GM23338 (cell line): ENCODE measurements at regions not wholly inside any gene's neighbourhood (a gene's known extent, or its start where the extent isn't known, plus 50 kb on each side); places are given as distances from the start of the nearest gene placed in this dataset.
A peak's percentile ranks its signal among the peaks of the same experiment; 100 is the strongest.

Experiments used
- ATAC-seq: fragments of 200-7000 bp; cut with Tn5 transposase; 3 replicates; pipeline ENCODE4 v1.9.1; 2020
- DNase-seq: peaks from one replicate; pipeline ENCODE4 v3.0.0-alpha.2; 2015; ENCODE audit warnings: low spot score
- H2AFZ ChIP-seq: fragments of 200-600 bp; sonication (generic); 2 replicates; pipeline ENCODE4 v1.8.0; 2016; ENCODE audit warnings: antibody characterized with exemption, mild to moderate bottlenecking, moderate library complexity
- H3F3A ChIP-seq: fragments of 200-600 bp; sonication (generic); replicated peaks from 2 replicates; pipeline ENCODE4 v1.8.0; 2017; ENCODE audit warnings: antibody characterized with exemption, mixed run types, low read depth
- H3K27ac ChIP-seq: fragments of 200-600 bp; sonication (generic); 2 replicates; pipeline ENCODE4 v1.6.1; 2016; ENCODE audit warnings: low read depth
- H3K27me3 ChIP-seq: fragments of 200-600 bp; sonication (generic); 2 replicates; pipeline ENCODE4 v1.8.0; 2016; ENCODE audit warnings: mild to moderate bottlenecking, mixed run types, moderate library complexity; ENCODE audit not compliant: insufficient read depth
- H3K36me3 ChIP-seq: fragments of 200-600 bp; sonication (generic); 2 replicates; pipeline ENCODE4 v1.8.0; 2016; ENCODE audit warnings: mild to moderate bottlenecking; ENCODE audit not compliant: insufficient read depth
- H3K4me1 ChIP-seq: fragments of 200-600 bp; sonication (generic); 2 replicates; pipeline ENCODE4 v1.8.0; 2016; ENCODE audit warnings: mild to moderate bottlenecking, moderate library complexity; ENCODE audit not compliant: insufficient read depth
- H3K4me2 ChIP-seq: fragments of 200-600 bp; sonication (generic); 2 replicates; pipeline ENCODE4 v1.7.1; 2017; ENCODE audit warnings: mixed run types
- H3K4me3 ChIP-seq: fragments of 200-600 bp; sonication (generic); 2 replicates; pipeline ENCODE4 v1.6.1; 2016; ENCODE audit warnings: mixed run types
- H3K79me2 ChIP-seq: fragments of 200-600 bp; sonication (generic); replicated peaks from 2 replicates; pipeline ENCODE4 v1.8.0; 2017; ENCODE audit warnings: mild to moderate bottlenecking; ENCODE audit not compliant: insufficient read depth
- H3K9me2 ChIP-seq: fragments of 200-600 bp; sonication (generic); 2 replicates; pipeline ENCODE4 v1.8.0; 2017; ENCODE audit not compliant: insufficient read depth
- H4K20me1 ChIP-seq: fragments of 200-600 bp; sonication (generic); replicated peaks from 2 replicates; pipeline ENCODE4 v1.8.0; 2017; ENCODE audit warnings: mild to moderate bottlenecking; ENCODE audit not compliant: insufficient read depth
- H3K27ac Mint-ChIP-seq: 2 replicates; pipeline ENCODE4 v1.8.0; 2020; ENCODE audit warnings: inconsistent platforms, mild to moderate bottlenecking, moderate library complexity, mixed read lengths
- H3K27me3 Mint-ChIP-seq: 3 replicates; pipeline ENCODE4 v1.8.0; 2022; ENCODE audit warnings: low read depth, mild to moderate bottlenecking, moderate library complexity, mixed read lengths, inconsistent platforms; ENCODE audit not compliant: insufficient read depth, poor library complexity
- H3K36me3 Mint-ChIP-seq: 3 replicates; pipeline ENCODE4 v1.8.0; 2021; ENCODE audit warnings: low read depth, mild to moderate bottlenecking, inconsistent platforms, moderate library complexity, mixed read lengths
- H3K4me1 Mint-ChIP-seq: 3 replicates; pipeline ENCODE4 v1.8.0; 2020; ENCODE audit warnings: mild to moderate bottlenecking, inconsistent platforms, mixed read lengths
- H3K4me3 Mint-ChIP-seq: 3 replicates; pipeline ENCODE4 v1.8.0; 2021; ENCODE audit warnings: moderate library complexity, mild to moderate bottlenecking, inconsistent platforms, mixed read lengths
- H3K9me3 Mint-ChIP-seq: 3 replicates; pipeline ENCODE4 v1.8.0; 2020; ENCODE audit warnings: moderate library complexity, mild to moderate bottlenecking, inconsistent platforms, mixed read lengths
- CREB1 ChIP-seq: fragments of 250-450 bp; sonication (Bioruptor Pico); IDR thresholded peaks from 2 replicates; pipeline ENCODE4 v1.5.0; 2020; ENCODE audit warnings: low read depth, mild to moderate bottlenecking, moderate library complexity
- CTCF ChIP-seq, 2 experiments: fragments of 200-600 bp in 1 of 2; sonication (generic) in 1 of 2; conservative IDR thresholded peaks; 2 replicates each; pipeline versions ENCODE4 v1.5.1 to v1.6.1; 2016 to 2017; ENCODE audit warnings: antibody characterized with exemption in 2 of 2, low read depth in 2 of 2, mild to moderate bottlenecking in 2 of 2, moderate library complexity in 1 of 2
- ETS1 ChIP-seq: IDR thresholded peaks from 2 replicates; pipeline ENCODE4 v1.6.1; 2016; ENCODE audit warnings: antibody characterized with exemption
- EZH2 ChIP-seq: fragments of 200-600 bp; sonication (generic); IDR thresholded peaks from one replicate; pipeline ENCODE4 v1.8.0; 2017; ENCODE audit warnings: antibody characterized with exemption, mild to moderate bottlenecking, low read depth; ENCODE audit not compliant: unreplicated experiment
- NANOG ChIP-seq: IDR thresholded peaks from 2 replicates; pipeline ENCODE4 v1.6.1; 2016; ENCODE audit warnings: antibody characterized with exemption, borderline replicate concordance
- POLR2AphosphoS5 ChIP-seq: IDR thresholded peaks from 2 replicates; pipeline ENCODE4 v1.6.1; 2016; ENCODE audit warnings: antibody characterized with exemption, low read depth
- STAT1 ChIP-seq: IDR thresholded peaks from one replicate; pipeline ENCODE4 v1.6.1; 2016; ENCODE audit warnings: antibody characterized with exemption; ENCODE audit not compliant: unreplicated experiment
- ZNF114 ChIP-seq: fragments of 250-450 bp; sonication (Bioruptor Pico); IDR thresholded peaks from 2 replicates; pipeline ENCODE4 v1.5.0; 2020; ENCODE audit warnings: mild to moderate bottlenecking, moderate library complexity
- ZNF462 ChIP-seq: fragments of 250-450 bp; sonication (Bioruptor Pico); IDR thresholded peaks from 2 replicates; pipeline ENCODE4 v1.5.0; 2020; ENCODE audit warnings: mild to moderate bottlenecking, moderate library complexity

GRCh38 chr3:45321607-45322391, 66.6 kb upstream of the LARS2 start:
- no peaks in the 10 kb centered on the region for H3K36me3 Mint-ChIP-seq
- H3K27ac Mint-ChIP-seq, result no peak overlapping the region
- Histone ChIP-seq H3K79me2 (no peaks in the 10 kb centered on the region), H3K4me1 (peaks cover 20% of the 10 kb centered on the region), H3F3A (no peaks in the 10 kb centered on the region), H2AFZ (no peak overlapping the region), H3K27ac (no peak overlapping the region), H3K4me2 (no peak overlapping the region), H4K20me1 (no peaks in the 10 kb centered on the region), H3K9me2 (0 out of 2 replicates have a peak, but pooled peaks cover 3% of the 10 kb centered on the region), H3K4me3 (no peak overlapping the region), H3K36me3 (no peaks in the 10 kb centered on the region), H3K27me3 (no peaks in the 10 kb centered on the region)
- H3K4me1 Mint-ChIP-seq, result peaks cover 32% of the 10 kb centered on the region
- DNase-seq (no peak), ATAC-seq (peak; percentile 23)
- TF ChIP-seq POLR2AphosphoS5 (no peak), ETS1 (no peak), ZNF462 (CRISPR knock-in tag) (no peak; the same call in 1 of the 2 replicates), STAT1 (no peak), EZH2 (no peak), CREB1 (CRISPR knock-in tag) (no peak), ZNF114 (CRISPR knock-in tag) (no peak), NANOG (no peak), CTCF (conservative IDR thresholded peaks at IDR 0.05; ENCODE audit: low read depth in 2 of 2) (no peak; a peak in 1 of 4 replicates)
- H3K4me3 Mint-ChIP-seq, result no peak overlapping the region
- no peaks in the 10 kb centered on the region for H3K9me3 Mint-ChIP-seq
- H3K27me3 Mint-ChIP-seq, result peaks cover 6% of the 10 kb centered on the region
